ENCODE measurements at regions not wholly inside any gene's neighbourhood (a gene's known extent, or its start where the extent isn't known, plus 50 kb on each side); places are given as distances from the start of the nearest gene placed in this dataset.

DNA sequence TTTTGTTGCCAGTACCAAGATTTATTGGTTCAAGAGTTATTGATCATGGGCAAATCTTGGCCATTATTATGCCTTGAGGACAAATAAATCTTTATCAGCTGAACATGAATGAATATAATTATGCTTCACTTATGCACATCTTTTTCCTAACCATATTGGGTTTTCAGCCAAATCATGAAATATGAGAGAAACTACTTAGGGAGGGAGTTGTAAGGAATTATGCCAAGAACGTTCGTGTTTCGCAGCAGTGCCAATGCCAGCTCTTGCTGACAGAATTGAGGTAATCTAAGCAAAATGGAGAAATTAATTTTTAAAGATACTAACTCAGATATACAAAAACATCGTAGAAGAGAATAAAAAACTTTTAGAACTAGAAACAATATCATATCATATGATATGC is 301.1 kb upstream of the SASH1 start:
- no peak overlapping the region for H2AFZ ChIP-seq (ENCODE audit: low read depth, low read length)
- TF ChIP-seq CTCF (IDR thresholded peaks at IDR 0.05; ENCODE audit: insufficient read depth, low read depth, low read length) (no peak), EZH2 (IDR thresholded peaks at IDR 0.05; ENCODE audit: insufficient read depth, low read length) (no peak)

DNA sequence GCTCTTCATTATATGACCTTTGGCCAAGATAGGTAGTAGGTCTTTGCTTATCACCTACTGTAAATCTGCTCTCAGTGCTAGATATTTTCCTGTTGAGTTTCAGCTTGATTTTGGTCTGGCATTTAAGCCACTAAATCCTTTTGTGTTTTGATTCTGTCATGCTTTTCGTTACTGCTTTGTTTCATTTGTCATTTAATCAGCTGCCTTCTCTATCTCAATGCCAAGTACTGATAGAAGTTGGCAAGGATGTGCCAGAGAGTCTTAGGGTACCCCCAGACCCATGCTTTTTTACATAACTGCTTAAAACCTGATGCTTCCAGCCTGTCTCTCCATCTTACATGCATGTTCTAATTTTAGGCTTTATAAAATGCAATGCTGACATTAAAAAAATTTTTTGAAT is 300.1 kb upstream of the SASH1 start:
- H2AFZ ChIP-seq (ENCODE audit: low read depth, low read length) = no peak overlapping the region
- peaks cover 1% of the 10 kb centered on the region for H3K4me1 Mint-ChIP-seq (ENCODE audit: low read depth, unreplicated experiment)
- H3K79me2 ChIP-seq (ENCODE audit: insufficient read depth, low read length) = no peaks in the 10 kb centered on the region
- no peaks in the 10 kb centered on the region for H3K27me3 ChIP-seq (ENCODE audit: insufficient read depth, low read length)
- H4K20me1 ChIP-seq (ENCODE audit: insufficient read depth, low read length) = no peaks in the 10 kb centered on the region
- H3K9ac ChIP-seq (ENCODE audit: low read length) = no peak overlapping the region
- no peak overlapping the region for H3K27ac ChIP-seq (ENCODE audit: low read depth, low read length)
- no peak overlapping the region for H3K4me2 ChIP-seq (ENCODE audit: low read length)
- no peak overlapping the region for H3K4me3 ChIP-seq (ENCODE audit: insufficient read depth, low read depth, low read length)
- no peaks in the 10 kb centered on the region for H3K9me3 Mint-ChIP-seq (ENCODE audit: unreplicated experiment)
- H3K27ac Mint-ChIP-seq (ENCODE audit: unreplicated experiment) = no peak overlapping the region
- FAIRE-seq (no peak), DNase-seq (ENCODE audit: low read depth) (no peak)
- H3K36me3 Mint-ChIP-seq (ENCODE audit: low read depth, unreplicated experiment) = no peaks in the 10 kb centered on the region
- H3K4me3 Mint-ChIP-seq (ENCODE audit: unreplicated experiment) = no peak overlapping the region
- no peaks in the 10 kb centered on the region for H3K36me3 ChIP-seq (ENCODE audit: insufficient read depth, low read length)
- H3K9me3 ChIP-seq (ENCODE audit: insufficient read depth, low read depth, low read length) = no peaks in the 10 kb centered on the region
- TF ChIP-seq EZH2 (IDR thresholded peaks at IDR 0.05; ENCODE audit: insufficient read depth, low read length) = no peak
- TF ChIP-seq CTCF (IDR thresholded peaks at IDR 0.05; ENCODE audit: insufficient read depth, low read depth, low read length) = no peak
- no peaks in the 10 kb centered on the region for H3K4me1 ChIP-seq (ENCODE audit: insufficient read depth, low read length)
- H3K27me3 Mint-ChIP-seq (ENCODE audit: low read depth, unreplicated experiment) = no peaks in the 10 kb centered on the region

More for the DNA sequence above, 301.1 kb upstream of the SASH1 start:
- Histone ChIP-seq H3K27me3 (ENCODE audit: insufficient read depth, low read length) (no peaks in the 10 kb centered on the region), H3K36me3 (ENCODE audit: insufficient read depth, low read length) (no peaks in the 10 kb centered on the region), H3K9ac (ENCODE audit: low read length) (no peak overlapping the region), H4K20me1 (ENCODE audit: insufficient read depth, low read length) (no peaks in the 10 kb centered on the region), H3K27ac (ENCODE audit: low read depth, low read length) (no peak overlapping the region), H3K4me1 (ENCODE audit: insufficient read depth, low read length) (no peaks in the 10 kb centered on the region), H3K4me3 (ENCODE audit: insufficient read depth, low read depth, low read length) (no peak overlapping the region), H3K4me2 (ENCODE audit: low read length) (no peak overlapping the region), H3K79me2 (ENCODE audit: insufficient read depth, low read length) (no peaks in the 10 kb centered on the region), H3K9me3 (ENCODE audit: insufficient read depth, low read depth, low read length) (no peaks in the 10 kb centered on the region)
- Mint-ChIP-seq H3K4me3 (ENCODE audit: unreplicated experiment) (no peak overlapping the region), H3K27me3 (ENCODE audit: low read depth, unreplicated experiment) (no peaks in the 10 kb centered on the region), H3K4me1 (ENCODE audit: low read depth, unreplicated experiment) (peaks cover 1% of the 10 kb centered on the region), H3K27ac (ENCODE audit: unreplicated experiment) (no peak overlapping the region), H3K36me3 (ENCODE audit: low read depth, unreplicated experiment) (no peaks in the 10 kb centered on the region), H3K9me3 (ENCODE audit: unreplicated experiment) (no peaks in the 10 kb centered on the region)
- DNase-seq (ENCODE audit: low read depth) (no peak), FAIRE-seq (no peak)

- DNase-seq (ENCODE audit: low read depth) (peak; percentile 15), FAIRE-seq (no peak)
- H3K36me3 Mint-ChIP-seq (ENCODE audit: low read depth, unreplicated experiment) = no peaks in the 10 kb centered on the region
- Histone ChIP-seq H3K4me3 (ENCODE audit: insufficient read depth, low read depth, low read length) (no peak overlapping the region), H3K4me1 (ENCODE audit: insufficient read depth, low read length) (no peaks in the 10 kb centered on the region), H3K9ac (ENCODE audit: low read length) (peak overlapping the region; percentile 36), H3K36me3 (ENCODE audit: insufficient read depth, low read length) (no peaks in the 10 kb centered on the region), H4K20me1 (ENCODE audit: insufficient read depth, low read length) (no peaks in the 10 kb centered on the region), H3K27me3 (ENCODE audit: insufficient read depth, low read length) (no peaks in the 10 kb centered on the region), H2AFZ (ENCODE audit: low read depth, low read length) (no peak overlapping the region), H3K79me2 (ENCODE audit: insufficient read depth, low read length) (no peaks in the 10 kb centered on the region), H3K9me3 (ENCODE audit: insufficient read depth, low read depth, low read length) (no peaks in the 10 kb centered on the region), H3K27ac (ENCODE audit: low read depth, low read length) (peak overlapping the region; percentile 65), H3K4me2 (ENCODE audit: low read length) (peak overlapping the region; percentile 39)
- no peaks in the 10 kb centered on the region for H3K9me3 Mint-ChIP-seq (ENCODE audit: unreplicated experiment)
- H3K4me3 Mint-ChIP-seq (ENCODE audit: unreplicated experiment) = no peak overlapping the region
- peaks cover 1% of the 10 kb centered on the region for H3K4me1 Mint-ChIP-seq (ENCODE audit: low read depth, unreplicated experiment)
- no peaks in the 10 kb centered on the region for H3K27me3 Mint-ChIP-seq (ENCODE audit: low read depth, unreplicated experiment)
- H3K27ac Mint-ChIP-seq (ENCODE audit: unreplicated experiment) = no peak overlapping the region
- no peak for TF ChIP-seq CTCF (IDR thresholded peaks at IDR 0.05; ENCODE audit: insufficient read depth, low read depth, low read length)
- no peak for TF ChIP-seq EZH2 (IDR thresholded peaks at IDR 0.05; ENCODE audit: insufficient read depth, low read length)
Measured at GRCh38 chr6:148044261-148044751, 298.3 kb upstream of the SASH1 start.

Measured in astrocyte (in vitro differentiated cells and primary cell).